Keratinocyte (primary cell): ENCODE measurements at regions not wholly inside any gene's neighbourhood (a gene's known extent, or its start where the extent isn't known, plus 50 kb on each side); places are given as distances from the start of the nearest gene placed in this dataset.

Experiments
- CTCF ChIP-seq, 3 experiments: IDR thresholded peaks in 1 of 3; conservative IDR thresholded peaks in 1 of 3; optimal IDR thresholded peaks in 1 of 3; 2 replicates in 2 of 3; 3 replicates in 1 of 3; pipeline versions ENCODE3 to v1.5.1; 2011; ENCODE audit warnings: low read length in 3 of 3, mild to moderate bottlenecking in 3 of 3, moderate library complexity in 2 of 3, control low read depth in 1 of 3, inconsistent platforms in 1 of 3; ENCODE audit not compliant: insufficient read depth in 2 of 3; ENCODE audit errors: extremely low read depth in 1 of 3
- EZH2 ChIP-seq: IDR thresholded peaks from one replicate; pipeline ENCODE4 v1.6.1; 2012; ENCODE audit warnings: inconsistent platforms, mild to moderate bottlenecking, low read length, moderate library complexity

DNA sequence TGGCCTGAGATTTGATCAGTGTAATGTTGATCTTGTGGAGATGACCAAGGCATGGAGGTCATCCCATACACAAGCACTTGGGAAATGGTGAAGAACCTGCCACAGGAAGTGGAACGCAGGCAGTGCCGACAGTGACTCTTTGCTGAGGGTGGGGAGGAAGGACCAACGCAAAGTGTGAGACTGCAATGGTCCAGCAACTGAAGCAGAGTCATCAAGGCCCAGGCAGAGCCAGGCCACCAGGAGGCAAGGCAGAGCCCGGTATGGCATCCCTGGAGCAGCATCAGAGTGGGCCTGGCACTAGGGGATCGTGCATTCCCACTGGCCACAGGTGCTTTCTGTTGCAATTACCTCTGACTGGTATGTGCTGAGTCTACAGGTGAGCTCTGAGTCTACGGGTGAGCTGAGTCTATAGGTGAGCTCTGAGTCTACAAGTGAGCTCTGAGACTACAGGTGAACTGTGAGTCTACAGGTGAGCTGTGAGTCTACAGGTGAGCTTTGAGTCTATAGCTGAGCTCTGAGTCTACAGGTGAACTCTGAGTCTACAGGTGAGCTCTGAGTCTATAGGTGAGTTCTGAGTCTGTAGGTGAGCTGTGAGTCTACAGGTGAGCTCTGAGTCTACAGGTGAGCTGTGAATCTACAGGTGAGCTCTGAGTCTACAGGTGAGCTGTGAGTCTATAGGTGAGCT, 132.9 kb downstream of the KLF6 start:
- TF ChIP-seq CTCF (optimal IDR thresholded peaks at IDR 0.05 in 1 of 3, IDR thresholded peaks at IDR 0.05 in 1 of 3, conservative IDR thresholded peaks at IDR 0.05 in 1 of 3; ENCODE audit: extremely low read depth in 1 of 3, insufficient read depth in 2 of 3, low read length in 3 of 3) (no peak), EZH2 (no peak)
